Peyer's patch (tissue), 4 donors: ENCODE measurements at regions not wholly inside any gene's neighbourhood (a gene's known extent, or its start where the extent isn't known, plus 50 kb on each side); places are given as distances from the start of the nearest gene placed in this dataset.

Experiments used
- DNase-seq, 3 donors: peaks; one replicate each; pipeline ENCODE4 v3.0.0-alpha.2; 2017 to 2019
- H3K27ac ChIP-seq, 4 donors: fragments of 200-600 bp; sonication (generic); one replicate each; pipeline ENCODE4 v1.5.1; 2016 to 2019
- H3K27me3 ChIP-seq, 2 donors: fragments of 200-600 bp; sonication (generic); one replicate each; pipeline ENCODE4 v1.5.1; 2019
- H3K36me3 ChIP-seq, 3 donors: fragments of 200-600 bp; sonication (generic); one replicate each; pipeline ENCODE4 v1.5.1; 2016 to 2019
- H3K4me1 ChIP-seq, 4 donors: fragments of 200-600 bp; sonication (generic); one replicate each; pipeline ENCODE4 v1.5.1; 2016 to 2019
- H3K4me3 ChIP-seq, 4 donors: fragments of 200-600 bp; sonication (generic); 1 replicate in 3 of 4; 2 replicates in 1 of 4; pipeline ENCODE4 v1.5.1; 2016 to 2019; ENCODE audit warnings: mild to moderate bottlenecking in 1 of 4
- H3K9me3 ChIP-seq, 4 donors: fragments of 200-600 bp; sonication (generic); one replicate each; pipeline ENCODE4 v1.5.1; 2016 to 2019; ENCODE audit warnings: mild to moderate bottlenecking in 1 of 4
- POLR2A ChIP-seq, 2 donors: fragments of 450-650 bp; IDR thresholded peaks; one replicate each; pipeline ENCODE4 v1.5.1; 2017; ENCODE audit warnings: antibody characterized with exemption in 2 of 2, mild to moderate bottlenecking in 2 of 2, moderate library complexity in 2 of 2
- TF ChIP-seq, protein P1 (sequence below), 6 experiments: fragments of 450-650 bp in 4 of 6; fragments of 200-600 bp in 2 of 6; sonication (generic) in 1 of 6; IDR thresholded peaks; one replicate each; pipeline ENCODE4 v1.5.1; 2017 to 2019; ENCODE audit warnings: antibody characterized with exemption in 6 of 6, mild to moderate bottlenecking in 3 of 6, moderate library complexity in 1 of 6

DNA sequence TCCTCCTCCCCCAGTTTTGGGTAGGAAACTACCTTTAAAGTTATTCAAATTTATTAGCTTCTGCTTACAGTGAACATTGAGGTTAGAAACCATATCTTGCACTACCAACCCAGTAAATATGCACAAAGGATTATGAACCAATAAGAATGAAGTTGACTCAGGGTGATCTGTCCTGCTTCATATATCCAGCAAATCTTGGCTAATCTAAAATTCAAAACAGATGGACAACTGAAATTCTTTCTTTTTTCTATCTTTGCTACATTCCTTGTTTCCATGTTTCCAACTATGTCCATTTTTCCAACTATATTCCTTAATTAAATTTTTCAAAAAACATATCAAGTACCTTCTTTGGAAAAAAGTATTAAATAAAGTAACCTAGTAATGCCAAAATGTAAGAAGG lies 149.3 kb downstream of the FAM124B start:
- Histone ChIP-seq H3K36me3 (no peaks in the 10 kb centered on the region), H3K4me3 (no peak overlapping the region), H3K9me3 (no peaks in the 10 kb centered on the region), H3K27ac (no peak overlapping the region), H3K27me3 (no peaks in the 10 kb centered on the region), H3K4me1 (no peaks in the 10 kb centered on the region)
- no peak for TF ChIP-seq POLR2A (IDR thresholded peaks at IDR 0.05)
- TF ChIP-seq, protein P1, sequence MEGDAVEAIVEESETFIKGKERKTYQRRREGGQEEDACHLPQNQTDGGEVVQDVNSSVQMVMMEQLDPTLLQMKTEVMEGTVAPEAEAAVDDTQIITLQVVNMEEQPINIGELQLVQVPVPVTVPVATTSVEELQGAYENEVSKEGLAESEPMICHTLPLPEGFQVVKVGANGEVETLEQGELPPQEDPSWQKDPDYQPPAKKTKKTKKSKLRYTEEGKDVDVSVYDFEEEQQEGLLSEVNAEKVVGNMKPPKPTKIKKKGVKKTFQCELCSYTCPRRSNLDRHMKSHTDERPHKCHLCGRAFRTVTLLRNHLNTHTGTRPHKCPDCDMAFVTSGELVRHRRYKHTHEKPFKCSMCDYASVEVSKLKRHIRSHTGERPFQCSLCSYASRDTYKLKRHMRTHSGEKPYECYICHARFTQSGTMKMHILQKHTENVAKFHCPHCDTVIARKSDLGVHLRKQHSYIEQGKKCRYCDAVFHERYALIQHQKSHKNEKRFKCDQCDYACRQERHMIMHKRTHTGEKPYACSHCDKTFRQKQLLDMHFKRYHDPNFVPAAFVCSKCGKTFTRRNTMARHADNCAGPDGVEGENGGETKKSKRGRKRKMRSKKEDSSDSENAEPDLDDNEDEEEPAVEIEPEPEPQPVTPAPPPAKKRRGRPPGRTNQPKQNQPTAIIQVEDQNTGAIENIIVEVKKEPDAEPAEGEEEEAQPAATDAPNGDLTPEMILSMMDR (IDR thresholded peaks at IDR 0.05) = no peak
- no peak for DNase-seq

DNA sequence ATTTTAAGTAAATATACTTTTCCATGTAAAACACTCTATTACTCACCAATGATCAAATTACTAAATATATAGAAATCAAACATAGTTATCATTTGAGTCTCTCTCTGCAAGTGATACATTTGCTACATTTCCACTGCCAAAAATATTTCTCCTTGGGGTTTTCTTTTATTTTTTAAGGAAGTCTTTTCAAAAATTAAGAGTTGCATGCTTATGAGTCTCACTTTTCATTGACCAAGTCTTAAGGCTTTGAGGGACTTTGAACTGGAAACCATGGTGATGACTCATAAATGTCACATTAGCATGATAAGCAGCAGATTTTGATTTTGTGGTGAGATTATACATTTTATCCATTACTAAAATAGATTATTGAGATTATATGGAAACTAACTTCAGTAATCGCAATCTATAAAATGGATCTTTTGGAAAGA lies 152.9 kb downstream of the FAM124B start:
- no peak for TF ChIP-seq POLR2A (IDR thresholded peaks at IDR 0.05)
- TF ChIP-seq, protein P1 (IDR thresholded peaks at IDR 0.05) = no peak
- no peaks in the 10 kb centered on the region for H3K36me3 ChIP-seq
- DNase-seq = no peak
- H3K9me3 ChIP-seq = no peaks in the 10 kb centered on the region
- no peaks in the 10 kb centered on the region for H3K4me1 ChIP-seq
- H3K27me3 ChIP-seq = no peaks in the 10 kb centered on the region
- H3K4me3 ChIP-seq = no peak overlapping the region
- H3K27ac ChIP-seq = no peak overlapping the region

- no peak overlapping the region for H3K4me3 ChIP-seq
- no peaks in the 10 kb centered on the region for H3K36me3 ChIP-seq
- H3K27me3 ChIP-seq = no peaks in the 10 kb centered on the region
- no peak for TF ChIP-seq POLR2A (IDR thresholded peaks at IDR 0.05)
- TF ChIP-seq, protein P1 (IDR thresholded peaks at IDR 0.05) = no peak
- no peaks in the 10 kb centered on the region for H3K9me3 ChIP-seq
- no peak overlapping the region for H3K27ac ChIP-seq
- no peaks in the 10 kb centered on the region for H3K4me1 ChIP-seq
- DNase-seq = no peak
Measured at GRCh38 chr2:224242561-224242960, 159.3 kb downstream of the FAM124B start.

DNA sequence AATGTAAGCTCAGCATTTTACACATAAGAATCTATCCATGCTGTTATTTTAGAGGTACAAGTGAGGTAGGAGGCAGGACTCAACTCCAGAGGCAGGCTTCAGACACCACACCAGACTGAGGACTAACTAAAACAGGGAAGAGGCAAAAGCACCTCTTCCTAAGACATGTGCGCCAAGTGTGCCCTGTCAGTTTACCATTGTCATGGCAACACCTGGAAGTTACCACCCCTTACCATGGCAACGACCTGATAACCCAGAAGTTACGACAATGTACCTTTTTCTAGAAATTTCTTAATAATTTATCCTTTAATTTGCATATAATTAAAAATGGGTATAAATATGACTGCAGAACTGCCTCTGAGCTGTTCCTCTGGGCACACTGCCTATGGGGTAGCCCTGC lies 160.1 kb downstream of the FAM124B start:
- no peaks in the 10 kb centered on the region for H3K4me1 ChIP-seq

DNA sequence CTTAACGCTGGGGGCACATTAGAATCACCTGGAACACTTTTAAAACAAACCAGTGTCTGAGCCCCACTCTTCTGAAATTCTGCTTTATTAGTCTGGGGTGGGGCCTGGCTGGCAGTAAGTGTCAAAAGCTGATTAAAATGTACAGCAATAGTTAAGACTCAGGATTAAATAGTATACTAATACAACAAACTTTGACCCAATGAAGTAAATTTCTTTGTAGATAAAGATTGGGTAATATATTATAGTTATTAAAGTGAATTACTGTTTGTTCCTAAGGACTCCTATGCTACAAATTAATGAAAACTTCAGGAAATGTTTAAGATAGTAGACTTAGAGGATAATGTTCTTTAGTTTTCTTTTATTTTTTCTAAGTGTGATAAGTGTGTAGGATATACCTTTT lies 160.9 kb downstream of the FAM124B start:
- Histone ChIP-seq H3K4me1 (no peaks in the 10 kb centered on the region), H3K9me3 (no peaks in the 10 kb centered on the region), H3K36me3 (no peaks in the 10 kb centered on the region), H3K27ac (no peak overlapping the region), H3K27me3 (no peaks in the 10 kb centered on the region), H3K4me3 (no peak overlapping the region)
- no peak for DNase-seq
- TF ChIP-seq POLR2A (IDR thresholded peaks at IDR 0.05) = no peak
- TF ChIP-seq, protein P1 (IDR thresholded peaks at IDR 0.05) = no peak

More for the DNA sequence above, 160.1 kb downstream of the FAM124B start:
- H3K9me3 ChIP-seq = no peaks in the 10 kb centered on the region
- no peak overlapping the region for H3K4me3 ChIP-seq
- DNase-seq = no peak
- no peak overlapping the region for H3K27ac ChIP-seq
- TF ChIP-seq, protein P1 (IDR thresholded peaks at IDR 0.05) = no peak
- no peak for TF ChIP-seq POLR2A (IDR thresholded peaks at IDR 0.05)
- no peaks in the 10 kb centered on the region for H3K27me3 ChIP-seq
- no peaks in the 10 kb centered on the region for H3K36me3 ChIP-seq
